ENCODE measurements at regions not wholly inside any gene's neighbourhood (a gene's known extent, or its start where the extent isn't known, plus 50 kb on each side); places are given as distances from the start of the nearest gene placed in this dataset.
"Not testable (repeated sequence)": the region's sequence is repeated elsewhere in the genome, so short reads cannot be mapped to it uniquely, and the experiment has no call there.

- no peak for DNase-seq
Measured at GRCh38 chr7:29619111-29619510, 55.5 kb downstream of the PRR15 start.

DNA sequence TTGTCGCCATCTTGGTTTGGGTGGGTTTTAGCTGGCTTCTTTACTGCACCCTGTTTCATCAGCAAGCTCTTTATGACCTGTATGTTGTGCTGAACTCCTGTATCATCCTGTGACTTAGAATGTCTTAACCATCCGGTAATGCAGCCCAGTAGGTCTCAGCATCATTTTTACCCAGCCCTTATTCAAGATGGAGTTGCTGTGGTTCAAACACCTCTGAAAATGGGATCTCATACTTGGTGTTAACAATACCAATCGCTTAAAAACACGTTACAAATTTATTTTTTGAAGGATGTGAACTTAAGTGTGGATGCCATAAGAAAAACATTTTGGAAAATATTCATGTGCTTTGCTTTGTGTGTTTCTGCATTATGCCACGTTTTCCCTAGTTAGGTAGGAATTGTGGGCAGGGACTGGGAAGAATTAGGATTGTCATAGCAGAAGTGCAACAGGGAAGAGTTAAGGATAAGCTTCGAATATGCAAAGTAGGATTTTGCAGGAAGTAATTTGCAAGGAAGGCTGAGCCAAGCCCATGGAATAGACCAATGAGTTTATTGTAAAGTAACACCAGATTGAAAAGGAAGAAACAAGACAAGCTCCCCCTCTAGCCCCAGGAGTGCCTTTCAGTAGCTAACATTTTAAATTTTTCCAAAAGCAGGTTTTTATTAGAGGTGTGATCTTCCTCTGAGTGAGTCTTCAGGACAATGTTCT is 56.4 kb downstream of the PRR15 start:
- no peak for DNase-seq

DNA sequence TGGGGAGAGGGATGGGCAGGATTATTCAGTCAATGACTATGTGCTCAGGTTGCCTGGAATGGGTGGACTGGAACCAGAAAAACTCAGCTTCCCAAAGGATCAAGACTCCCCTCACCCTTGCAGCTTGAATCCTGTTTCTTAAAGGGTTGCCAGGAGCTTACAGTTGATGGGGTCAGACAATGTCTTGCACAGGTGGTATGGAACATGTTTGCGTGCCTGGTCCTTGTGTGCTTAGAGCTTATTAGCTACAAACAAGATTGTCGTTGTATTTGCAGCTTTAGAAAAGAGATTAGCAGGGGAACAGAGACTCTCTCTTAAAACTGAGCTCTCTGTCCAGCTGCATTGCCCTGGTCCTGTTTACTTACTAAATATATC is 56.9 kb downstream of the PRR15 start:
- DNase-seq = no peak

DNA sequence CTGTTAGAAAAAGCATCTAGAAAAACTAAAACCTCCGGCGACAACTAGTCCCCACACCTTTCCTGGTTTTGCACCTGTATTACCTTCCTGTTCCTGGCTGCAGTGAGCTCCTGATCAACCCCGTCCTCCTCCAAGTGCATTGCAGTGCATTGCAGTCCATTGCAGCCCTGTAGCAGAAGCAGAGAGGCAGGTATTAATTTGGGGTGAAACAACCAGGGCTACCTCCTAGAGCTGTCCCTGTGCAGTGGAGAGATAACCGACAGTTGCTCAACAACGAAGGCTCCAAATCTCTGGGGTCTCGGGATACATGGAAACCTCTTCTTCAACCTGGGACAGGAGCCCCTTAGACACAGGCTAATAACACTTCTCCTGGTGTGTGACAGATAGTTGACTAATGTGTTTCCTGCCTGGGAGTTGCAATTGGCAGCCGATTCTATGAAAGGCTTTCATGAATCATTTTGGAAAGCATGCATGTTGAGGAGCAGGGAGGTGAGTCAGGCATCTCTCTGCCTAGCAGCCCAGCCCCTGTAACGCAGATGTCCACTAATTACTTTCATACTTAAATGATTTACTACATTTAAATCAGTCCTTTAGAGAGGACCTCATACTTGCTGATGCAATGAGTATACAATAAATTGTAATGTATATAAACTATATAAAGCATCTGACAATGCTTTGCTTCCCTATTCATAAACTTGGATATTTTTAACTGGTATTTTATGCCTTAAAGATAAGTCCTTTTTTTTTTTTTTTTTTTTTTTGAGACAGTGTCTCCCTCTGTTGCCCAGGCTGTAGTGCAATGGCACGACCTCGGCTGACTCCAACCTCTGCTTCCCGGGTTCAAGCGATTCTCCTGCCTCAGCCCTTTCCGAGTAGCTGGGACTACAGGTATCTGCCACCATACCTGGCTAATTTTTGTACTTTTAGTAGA is 59.0 kb downstream of the PRR15 start:
- no peak for DNase-seq

- DNase-seq = no peak
Measured at GRCh38 chr7:29623973-29624372, 60.3 kb downstream of the PRR15 start.

DNA sequence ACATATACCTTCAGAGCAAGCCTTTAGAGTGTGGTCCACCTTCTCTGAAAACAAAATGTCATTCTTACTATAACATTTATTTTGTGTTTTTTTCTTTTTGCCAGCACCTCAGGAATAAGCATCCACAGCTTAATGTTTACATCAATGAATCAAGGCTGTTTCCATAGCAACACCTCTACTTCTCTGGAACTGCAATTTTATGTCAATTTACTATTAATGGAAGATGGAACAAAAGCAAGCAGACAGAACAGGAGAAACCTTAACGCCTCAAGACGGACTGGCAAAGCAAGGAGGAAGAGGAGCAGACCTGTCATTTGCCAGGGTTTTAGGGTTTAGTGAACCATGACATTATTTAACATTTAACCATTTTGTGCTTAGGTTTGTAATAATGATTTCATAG is 63.1 kb downstream of the PRR15 start:
- DNase-seq = no peak

DNA sequence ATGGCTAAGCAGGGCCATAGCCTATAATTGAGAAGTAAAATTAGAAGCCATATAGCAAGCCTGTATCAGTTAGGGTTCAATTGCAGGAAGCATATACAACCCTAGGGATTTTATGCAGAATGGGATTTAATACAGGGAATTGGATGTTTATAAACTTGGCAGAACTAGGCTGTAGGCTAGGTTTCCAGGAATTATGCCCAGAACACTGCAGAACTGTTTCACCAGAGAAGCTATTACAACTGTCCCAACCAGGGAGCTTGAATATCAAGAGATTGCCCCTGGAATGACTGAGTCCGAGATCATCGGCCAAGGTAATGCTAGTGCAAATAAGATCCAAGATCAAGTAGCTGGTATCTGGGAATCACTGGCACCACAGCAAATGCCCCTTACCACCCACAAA is 64.0 kb downstream of the PRR15 start:
- no peak for DNase-seq

DNA sequence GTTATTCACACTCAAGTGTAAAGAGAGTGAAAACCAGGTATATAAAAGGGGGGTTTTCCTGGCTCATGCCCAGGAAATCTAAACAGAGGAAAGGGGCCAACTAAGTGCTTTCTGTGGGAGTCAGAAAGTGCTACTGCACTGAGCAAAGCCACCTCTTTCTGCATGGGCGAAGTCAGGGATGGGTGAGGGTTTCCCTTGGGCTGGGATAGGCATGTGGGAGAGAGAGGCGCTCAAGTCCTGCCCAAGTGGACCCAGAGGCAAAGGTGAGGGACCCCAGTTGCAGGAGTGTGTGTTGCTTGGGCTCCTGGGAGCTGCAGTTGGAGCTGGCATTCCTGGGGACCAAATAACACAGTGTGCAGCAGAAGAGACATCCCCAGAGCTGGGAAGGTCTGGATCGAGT is 65.9 kb downstream of the PRR15 start:
- no peak for DNase-seq

DNA sequence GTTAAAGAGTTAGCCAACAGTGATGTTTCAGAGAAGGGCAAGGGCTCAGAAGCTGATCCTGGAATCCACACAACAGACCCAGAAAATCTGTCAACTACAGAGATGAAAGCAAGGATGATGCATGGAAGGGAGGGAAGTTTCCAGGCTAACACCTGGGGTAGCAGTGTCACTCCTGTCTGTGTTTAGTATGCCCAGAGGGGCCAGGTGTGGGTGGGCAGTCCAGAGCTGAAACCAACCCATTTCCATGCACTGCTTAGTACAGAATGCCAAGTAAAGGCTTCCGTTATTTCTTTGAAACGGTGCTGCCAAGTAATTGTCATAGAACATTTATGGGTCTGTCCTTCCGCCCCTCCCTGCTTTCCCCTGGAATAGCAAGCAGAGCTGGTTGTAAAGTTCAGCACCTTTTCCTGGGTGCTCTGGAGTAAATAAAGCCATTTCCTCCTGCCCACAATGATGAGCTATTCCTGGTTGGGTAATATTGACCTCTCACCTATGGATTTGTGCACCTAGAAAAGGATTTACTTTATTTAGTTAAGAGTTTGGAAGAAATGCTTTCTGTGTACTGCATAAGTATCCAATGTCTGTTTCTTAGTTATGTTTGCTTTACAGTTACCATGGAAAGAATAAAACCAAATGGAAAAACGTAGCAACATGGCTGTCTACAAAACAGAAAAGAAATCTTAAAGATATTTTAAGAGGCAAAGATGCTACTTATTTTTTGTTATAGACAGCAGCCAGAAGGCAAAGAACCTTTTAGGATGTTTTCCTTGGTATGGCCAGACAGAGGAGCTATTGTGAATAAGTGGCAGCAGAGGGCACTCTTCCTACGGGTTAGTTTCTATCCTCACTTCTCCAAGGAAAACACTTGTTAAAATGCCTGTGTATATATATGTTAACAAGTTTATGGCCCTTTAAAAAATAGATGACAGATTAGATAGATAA is 71.7 kb downstream of the PRR15 start:
- DNase-seq = not testable (repeated sequence)

DNA sequence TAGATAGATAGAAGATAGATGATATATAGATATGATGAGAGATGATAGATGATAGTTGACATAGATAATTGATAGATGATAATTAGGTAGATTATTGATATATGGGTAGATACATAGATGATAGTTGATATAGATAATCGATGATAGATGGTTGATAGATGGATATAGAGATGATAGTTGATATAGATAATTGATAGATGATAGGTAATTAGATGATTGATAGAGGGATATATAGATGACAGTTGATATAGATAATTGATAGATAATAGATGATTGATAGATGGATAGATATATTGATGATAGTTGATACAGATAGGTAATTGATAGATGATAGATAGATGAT is 72.3 kb downstream of the PRR15 start:
- DNase-seq = no peak

DNA sequence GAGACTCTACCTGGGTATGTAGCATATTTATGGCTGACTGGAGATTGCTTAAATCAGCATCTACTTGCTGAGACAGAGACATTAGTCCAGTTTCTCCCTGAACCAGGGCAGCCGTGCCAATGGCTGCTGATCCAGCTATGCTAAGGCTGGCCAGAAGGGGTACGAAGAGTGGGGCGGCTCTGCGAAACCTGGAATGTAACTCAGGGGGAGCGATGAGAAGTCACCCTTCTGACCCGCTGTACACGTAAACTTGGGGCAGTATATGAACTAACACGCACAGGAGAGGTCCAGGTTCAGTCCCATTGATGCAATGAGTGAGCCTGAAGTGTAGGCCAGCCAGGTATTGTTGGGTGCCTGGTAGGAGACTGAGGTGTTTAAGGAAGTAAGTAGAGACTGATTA is 73.7 kb downstream of the PRR15 start:
- DNase-seq = no peak

GRCh38 chr7:29638841-29639240 is 75.2 kb downstream of the PRR15 start:
- DNase-seq = not testable (repeated sequence)

DNA sequence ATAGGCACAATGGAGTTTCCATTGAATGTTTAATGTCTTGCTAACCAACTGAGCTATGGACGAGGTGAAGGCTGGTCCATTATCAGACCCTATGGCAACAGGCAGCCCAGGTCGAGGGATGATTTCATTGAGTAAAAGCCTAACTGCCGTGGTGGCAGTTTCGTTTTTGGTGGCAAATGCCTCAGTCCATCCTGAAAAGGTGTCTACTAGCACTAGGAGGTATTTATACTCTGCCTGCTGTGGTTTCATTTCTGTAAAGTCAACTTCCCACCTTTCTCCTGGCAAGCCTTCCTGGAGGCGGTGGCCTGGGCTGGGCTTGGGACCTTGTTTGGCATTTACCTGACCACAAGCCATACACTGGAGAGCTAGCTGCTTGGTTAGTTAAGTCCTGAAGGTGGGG is 75.8 kb downstream of the PRR15 start:
- DNase-seq = no peak

DNA sequence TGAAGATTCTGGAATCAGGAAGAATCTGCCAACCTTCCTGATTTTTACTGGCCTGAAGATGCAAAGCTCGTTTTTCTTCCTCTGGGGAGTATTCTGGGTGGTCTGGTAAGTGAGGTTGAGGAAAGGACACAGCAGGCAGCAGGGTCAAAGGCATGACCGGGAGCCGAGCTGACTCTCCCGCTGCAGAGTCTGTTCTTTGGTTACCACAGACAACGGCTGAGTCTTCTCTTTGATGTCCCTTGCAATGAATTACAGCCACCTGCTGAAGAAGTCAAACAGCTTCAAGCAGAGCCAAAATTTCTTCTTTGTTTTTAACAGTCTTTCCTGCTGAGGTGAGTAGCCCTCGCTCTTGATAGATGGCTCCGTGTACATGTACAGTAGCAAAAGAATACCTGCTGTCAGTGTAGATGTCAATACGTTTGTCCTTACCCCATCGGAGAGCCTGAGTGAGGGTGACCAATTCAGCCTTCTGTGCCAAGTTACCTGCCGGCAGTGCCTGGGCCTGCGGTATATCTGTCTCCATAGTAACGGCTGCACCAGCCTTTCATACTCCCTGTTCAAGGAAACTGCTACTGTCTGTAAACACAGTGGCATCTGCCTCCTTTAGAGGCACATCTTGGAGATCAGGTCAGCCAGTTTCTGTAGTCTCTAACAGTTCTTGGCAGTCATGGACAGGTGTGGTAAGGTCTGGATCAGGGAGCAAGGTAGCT is 76.4 kb downstream of the PRR15 start:
- no peak for DNase-seq

- no peak for DNase-seq
Measured at GRCh38 chr7:29641651-29642050, 78.0 kb downstream of the PRR15 start.

- DNase-seq = no peak
Measured at GRCh38 chr7:29642494-29643155, 79.0 kb downstream of the PRR15 start.

DNA sequence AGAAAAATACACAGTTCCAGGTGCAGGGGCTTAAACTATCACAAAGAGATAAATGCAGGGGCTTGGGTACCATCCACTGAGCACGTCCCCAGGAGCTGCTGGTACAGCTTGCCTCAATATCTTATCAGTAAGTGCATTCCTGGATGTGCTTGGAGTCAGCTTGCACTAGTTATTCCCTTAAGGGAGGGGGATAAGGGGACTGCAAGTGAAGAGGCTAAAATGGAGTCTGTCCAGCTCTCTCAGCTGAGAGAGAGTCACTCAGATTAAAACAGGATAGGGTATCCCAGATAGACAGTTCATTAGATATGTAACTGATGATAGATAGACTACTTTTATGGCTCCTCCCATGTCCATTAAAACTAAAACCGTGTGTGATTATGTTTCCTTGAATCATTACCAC is 82.5 kb downstream of the PRR15 start:
- DNase-seq = not testable (repeated sequence)

DNA sequence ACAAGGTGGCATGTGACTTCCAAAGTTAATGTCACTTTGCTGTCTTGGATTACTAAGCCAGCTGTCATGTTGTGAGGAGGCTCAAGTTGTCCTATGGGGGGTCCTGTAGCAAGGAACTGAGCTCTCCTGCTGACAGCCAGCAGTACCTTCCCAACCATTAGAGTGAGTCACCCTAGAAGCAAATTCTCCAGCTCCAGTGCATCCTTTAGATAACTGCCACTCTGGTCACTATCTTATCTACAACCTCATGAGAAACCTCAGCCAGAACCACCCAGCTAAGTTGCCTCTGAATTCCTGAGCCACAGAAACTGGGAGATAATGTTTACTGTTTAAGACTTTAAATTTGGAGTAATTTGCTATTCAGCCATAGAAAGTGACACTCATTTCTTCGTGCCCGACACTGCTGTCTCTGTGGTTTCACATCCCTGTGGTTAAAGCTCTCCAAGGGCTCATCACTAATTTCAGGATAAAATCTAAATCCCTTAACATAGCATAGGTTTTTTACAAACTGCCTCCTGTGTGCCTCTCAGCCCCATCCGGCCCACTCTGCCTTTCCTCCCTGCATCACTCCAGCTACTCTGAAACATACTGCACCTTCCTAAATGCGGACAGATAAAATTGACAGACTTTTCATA is 83.5 kb downstream of the PRR15 start:
- no peak for DNase-seq

DNA sequence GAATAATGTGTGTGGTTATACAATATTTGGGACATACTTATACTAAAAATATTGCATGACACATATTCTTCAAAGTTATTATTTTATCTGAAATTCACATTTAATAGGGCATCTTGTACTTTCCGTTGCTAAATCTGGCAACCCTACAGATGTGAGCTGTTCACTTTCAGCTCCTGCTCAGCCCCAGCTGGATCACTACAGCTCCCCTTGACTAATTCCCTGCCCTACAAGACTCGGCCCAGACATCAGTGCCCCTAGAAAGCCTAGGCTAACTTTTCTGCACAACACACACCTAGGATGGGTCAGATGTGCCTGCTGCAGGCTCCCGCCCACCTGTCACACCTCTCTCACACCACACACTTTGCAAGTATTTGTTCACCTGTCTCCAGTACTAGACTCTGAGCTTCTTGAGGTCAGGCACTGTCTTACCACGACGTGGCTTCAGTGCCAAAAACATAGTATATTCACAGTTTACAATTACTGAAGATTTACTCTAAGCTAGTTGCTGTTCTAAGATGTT is 84.1 kb downstream of the PRR15 start:
- not testable (repeated sequence) for DNase-seq

DNA sequence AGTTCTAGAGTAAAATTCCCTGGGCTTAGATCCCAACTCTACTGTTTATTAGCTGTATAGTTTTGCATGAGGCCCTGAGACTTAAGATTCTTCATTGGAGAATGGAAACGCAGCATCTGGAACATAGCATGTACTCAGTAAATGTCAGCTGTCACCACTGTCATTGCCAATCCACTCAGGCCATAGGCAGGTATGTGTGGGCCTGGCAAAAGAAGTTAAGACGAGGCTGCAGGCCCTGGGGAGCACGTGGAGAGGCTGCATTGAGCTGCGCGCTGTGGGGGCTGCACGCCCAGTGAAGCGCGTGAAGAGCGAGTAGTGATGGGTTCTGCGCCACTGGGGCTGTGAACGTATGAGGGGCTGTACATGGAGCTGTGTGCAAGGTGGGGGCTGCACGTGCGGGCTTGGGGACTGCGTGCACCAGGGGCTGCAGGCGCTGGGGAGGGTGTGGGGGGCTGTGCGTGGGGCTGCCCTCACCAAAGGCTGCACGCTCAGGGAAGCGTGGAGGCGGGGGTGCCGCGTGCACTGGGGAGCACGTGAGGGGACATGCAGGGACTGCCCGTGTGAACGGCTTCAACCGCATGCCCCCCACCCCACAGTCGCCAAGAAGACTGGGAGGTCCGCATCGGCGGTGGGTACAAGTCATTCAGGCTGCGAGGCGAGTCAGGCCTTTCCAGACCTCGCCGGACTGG is 85.5 kb downstream of the PRR15 start:
- no peak for DNase-seq

GRCh38 chr7:29649876-29650275 is 86.2 kb downstream of the PRR15 start:
- no peak for DNase-seq

Data from CD4-positive, alpha-beta T cell treated with Interleukin-17A for 1 hour (primary cell).